HL-60 (cell line): ENCODE measurements at regions not wholly inside any gene's neighbourhood (a gene's known extent, or its start where the extent isn't known, plus 50 kb on each side); places are given as distances from the start of the nearest gene placed in this dataset.

Experiments used
- DNase-seq, 2 experiments: peaks; one replicate each; pipeline ENCODE4 v3.0.0-alpha.2; 2010 to 2020; ENCODE audit warnings: low read depth in 1 of 2, low spot score in 1 of 2
- H3K27ac ChIP-seq: fragments of 250-450 bp; sonication (Bioruptor Pico); replicated peaks from 2 replicates; pipeline ENCODE4 v1.5.1; 2020; ENCODE audit warnings: mild to moderate bottlenecking, moderate library complexity
- H3K27me3 ChIP-seq: fragments of 250-450 bp; sonication (Bioruptor Pico); 2 replicates; pipeline ENCODE4 v1.5.1; 2021; ENCODE audit warnings: mild to moderate bottlenecking, moderate library complexity; ENCODE audit not compliant: insufficient read depth, poor library complexity, severe bottlenecking
- H3K4me3 ChIP-seq: replicated peaks from 2 replicates; pipeline ENCODE4 v1.5.1; 2011; ENCODE audit warnings: mild to moderate bottlenecking, control low read depth, low read length; ENCODE audit not compliant: insufficient read depth
- GABPA ChIP-seq: IDR thresholded peaks from 2 replicates; pipeline ENCODE4 v1.6.1; 2012; ENCODE audit warnings: low read depth
- POLR2AphosphoS5 ChIP-seq: IDR thresholded peaks from 2 replicates; pipeline ENCODE4 v1.6.1; 2012; ENCODE audit warnings: low read depth
- SPI1 ChIP-seq: IDR thresholded peaks from 2 replicates; pipeline ENCODE4 v1.6.1; 2012; ENCODE audit warnings: low read depth, mild to moderate bottlenecking, borderline replicate concordance
- TF ChIP-seq, protein P1 (sequence below): IDR thresholded peaks from 2 replicates; pipeline ENCODE4 v1.6.1; 2012; ENCODE audit warnings: low read depth; ENCODE audit not compliant: insufficient replicate concordance
- TF ChIP-seq, protein P2 (sequence below): IDR thresholded peaks from one replicate; pipeline ENCODE4 v1.5.1; 2011; ENCODE audit warnings: low read length, control low read depth, inconsistent platforms; ENCODE audit not compliant: insufficient read depth

DNA sequence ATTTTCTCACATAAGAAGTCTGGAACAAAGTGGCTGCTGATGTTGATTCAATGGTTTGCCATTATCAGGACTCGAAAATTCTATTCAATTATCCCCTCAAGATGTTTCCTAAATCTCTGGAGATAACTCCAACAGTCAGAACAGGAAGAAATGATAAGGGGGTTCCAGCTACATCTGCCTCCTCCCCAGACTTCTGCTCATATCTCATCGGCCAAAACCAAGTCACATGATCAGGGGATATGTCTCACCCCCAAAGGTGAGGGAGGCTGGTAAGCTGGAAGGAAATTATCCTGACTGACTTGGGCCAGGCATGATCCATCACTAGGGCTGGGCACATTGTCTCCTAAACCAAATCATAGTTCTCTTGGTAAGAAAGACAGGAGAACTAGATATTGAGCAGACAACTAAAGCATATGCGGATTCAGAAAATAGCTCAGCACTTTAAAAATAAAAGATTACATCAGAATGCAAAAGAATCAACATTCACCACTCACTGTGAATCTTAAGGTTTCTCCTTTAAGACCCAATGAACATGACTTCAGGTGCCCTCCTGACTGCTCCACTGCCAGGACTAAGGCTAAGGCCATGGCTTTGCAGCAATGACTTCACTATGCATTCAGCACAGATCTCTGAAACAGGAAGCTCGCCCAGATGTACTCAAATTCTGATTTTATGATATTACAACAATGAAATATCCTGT, 306.3 kb downstream of the ENC1 start:
- no peak overlapping the region for H3K27ac ChIP-seq
- no peak overlapping the region for H3K4me3 ChIP-seq
- no peaks in the 10 kb centered on the region for H3K27me3 ChIP-seq
- no peak for TF ChIP-seq GABPA
- TF ChIP-seq SPI1: no peak
- TF ChIP-seq, protein P1, sequence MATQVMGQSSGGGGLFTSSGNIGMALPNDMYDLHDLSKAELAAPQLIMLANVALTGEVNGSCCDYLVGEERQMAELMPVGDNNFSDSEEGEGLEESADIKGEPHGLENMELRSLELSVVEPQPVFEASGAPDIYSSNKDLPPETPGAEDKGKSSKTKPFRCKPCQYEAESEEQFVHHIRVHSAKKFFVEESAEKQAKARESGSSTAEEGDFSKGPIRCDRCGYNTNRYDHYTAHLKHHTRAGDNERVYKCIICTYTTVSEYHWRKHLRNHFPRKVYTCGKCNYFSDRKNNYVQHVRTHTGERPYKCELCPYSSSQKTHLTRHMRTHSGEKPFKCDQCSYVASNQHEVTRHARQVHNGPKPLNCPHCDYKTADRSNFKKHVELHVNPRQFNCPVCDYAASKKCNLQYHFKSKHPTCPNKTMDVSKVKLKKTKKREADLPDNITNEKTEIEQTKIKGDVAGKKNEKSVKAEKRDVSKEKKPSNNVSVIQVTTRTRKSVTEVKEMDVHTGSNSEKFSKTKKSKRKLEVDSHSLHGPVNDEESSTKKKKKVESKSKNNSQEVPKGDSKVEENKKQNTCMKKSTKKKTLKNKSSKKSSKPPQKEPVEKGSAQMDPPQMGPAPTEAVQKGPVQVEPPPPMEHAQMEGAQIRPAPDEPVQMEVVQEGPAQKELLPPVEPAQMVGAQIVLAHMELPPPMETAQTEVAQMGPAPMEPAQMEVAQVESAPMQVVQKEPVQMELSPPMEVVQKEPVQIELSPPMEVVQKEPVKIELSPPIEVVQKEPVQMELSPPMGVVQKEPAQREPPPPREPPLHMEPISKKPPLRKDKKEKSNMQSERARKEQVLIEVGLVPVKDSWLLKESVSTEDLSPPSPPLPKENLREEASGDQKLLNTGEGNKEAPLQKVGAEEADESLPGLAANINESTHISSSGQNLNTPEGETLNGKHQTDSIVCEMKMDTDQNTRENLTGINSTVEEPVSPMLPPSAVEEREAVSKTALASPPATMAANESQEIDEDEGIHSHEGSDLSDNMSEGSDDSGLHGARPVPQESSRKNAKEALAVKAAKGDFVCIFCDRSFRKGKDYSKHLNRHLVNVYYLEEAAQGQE: no peak
- TF ChIP-seq, protein P2, sequence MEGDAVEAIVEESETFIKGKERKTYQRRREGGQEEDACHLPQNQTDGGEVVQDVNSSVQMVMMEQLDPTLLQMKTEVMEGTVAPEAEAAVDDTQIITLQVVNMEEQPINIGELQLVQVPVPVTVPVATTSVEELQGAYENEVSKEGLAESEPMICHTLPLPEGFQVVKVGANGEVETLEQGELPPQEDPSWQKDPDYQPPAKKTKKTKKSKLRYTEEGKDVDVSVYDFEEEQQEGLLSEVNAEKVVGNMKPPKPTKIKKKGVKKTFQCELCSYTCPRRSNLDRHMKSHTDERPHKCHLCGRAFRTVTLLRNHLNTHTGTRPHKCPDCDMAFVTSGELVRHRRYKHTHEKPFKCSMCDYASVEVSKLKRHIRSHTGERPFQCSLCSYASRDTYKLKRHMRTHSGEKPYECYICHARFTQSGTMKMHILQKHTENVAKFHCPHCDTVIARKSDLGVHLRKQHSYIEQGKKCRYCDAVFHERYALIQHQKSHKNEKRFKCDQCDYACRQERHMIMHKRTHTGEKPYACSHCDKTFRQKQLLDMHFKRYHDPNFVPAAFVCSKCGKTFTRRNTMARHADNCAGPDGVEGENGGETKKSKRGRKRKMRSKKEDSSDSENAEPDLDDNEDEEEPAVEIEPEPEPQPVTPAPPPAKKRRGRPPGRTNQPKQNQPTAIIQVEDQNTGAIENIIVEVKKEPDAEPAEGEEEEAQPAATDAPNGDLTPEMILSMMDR: no peak
- no peak for TF ChIP-seq POLR2AphosphoS5
- DNase-seq: no peak

GRCh38 chr5:74333430-74333829, 307.1 kb downstream of the ENC1 start:
- H3K27ac ChIP-seq: no peak overlapping the region
- no peak overlapping the region for H3K4me3 ChIP-seq
- H3K27me3 ChIP-seq: no peaks in the 10 kb centered on the region
- TF ChIP-seq SPI1: no peak
- no peak for TF ChIP-seq GABPA
- TF ChIP-seq, protein P1: no peak
- TF ChIP-seq, protein P2: no peak
- no peak for DNase-seq

GRCh38 chr5:74332682-74333081, 307.8 kb downstream of the ENC1 start:
- no peak overlapping the region for H3K4me3 ChIP-seq
- TF ChIP-seq SPI1 (no peak), GABPA (no peak), POLR2AphosphoS5 (no peak)
- TF ChIP-seq, protein P1: no peak
- TF ChIP-seq, protein P2: no peak
- no peak for DNase-seq
- no peak overlapping the region for H3K27ac ChIP-seq
- no peaks in the 10 kb centered on the region for H3K27me3 ChIP-seq
